HEK293 (cell line): ENCODE measurements at regions not wholly inside any gene's neighbourhood (a gene's known extent, or its start where the extent isn't known, plus 50 kb on each side); places are given as distances from the start of the nearest gene placed in this dataset.

Experiments used
- BCL11A ChIP-seq: fragments of 450-650 bp; formaldehyde crosslinking; IDR thresholded peaks from 2 replicates; pipeline ENCODE4 v1.5.1; 2016; ENCODE audit warnings: low read depth, missing biosample characterization, missing genetic modification characterization
- CTCF ChIP-seq: fragments of 450-650 bp; formaldehyde crosslinking; IDR thresholded peaks from 2 replicates; pipeline ENCODE4 v1.5.1; 2016; ENCODE audit warnings: missing biosample characterization, missing genetic modification characterization
- ELK4 ChIP-seq: IDR thresholded peaks from 2 replicates; pipeline ENCODE4 v1.6.1; 2011; ENCODE audit warnings: mild to moderate bottlenecking, low read depth, low read length, borderline replicate concordance
- KLF16 ChIP-seq: fragments of 450-650 bp; formaldehyde crosslinking; IDR thresholded peaks from 2 replicates; pipeline ENCODE4 v1.5.1; 2017; ENCODE audit warnings: missing biosample characterization, missing genetic modification characterization
- MZF1 ChIP-seq: fragments of 450-650 bp; formaldehyde crosslinking; IDR thresholded peaks from 2 replicates; pipeline ENCODE4 v1.5.1; 2017; ENCODE audit warnings: missing biosample characterization, missing genetic modification characterization, borderline replicate concordance
- REST ChIP-seq: fragments of 450-650 bp; formaldehyde crosslinking; IDR thresholded peaks from 2 replicates; pipeline ENCODE4 v1.5.1; 2016; ENCODE audit warnings: missing biosample characterization, missing genetic modification characterization
- ZBTB21 ChIP-seq: fragments of 450-650 bp; formaldehyde crosslinking; IDR thresholded peaks from 2 replicates; pipeline ENCODE4 v1.5.1; 2017; ENCODE audit warnings: missing biosample characterization, missing genetic modification characterization
- ZFP37 ChIP-seq: fragments of 450-650 bp; formaldehyde crosslinking; IDR thresholded peaks from 2 replicates; pipeline ENCODE4 v1.5.1; 2016; ENCODE audit warnings: missing biosample characterization, missing genetic modification characterization
- ZNF311 ChIP-seq: fragments of 450-650 bp; formaldehyde crosslinking; IDR thresholded peaks from 2 replicates; pipeline ENCODE4 v1.5.1; 2017; ENCODE audit warnings: missing biosample characterization, missing genetic modification characterization, borderline replicate concordance
- ZNF449 ChIP-seq: fragments of 450-650 bp; formaldehyde crosslinking; IDR thresholded peaks from 2 replicates; pipeline ENCODE4 v1.5.1; 2017; ENCODE audit warnings: missing biosample characterization, mild to moderate bottlenecking, missing genetic modification characterization, moderate library complexity
- ZNF654 ChIP-seq: fragments of 450-650 bp; formaldehyde crosslinking; IDR thresholded peaks from 2 replicates; pipeline ENCODE4 v1.5.1; 2016; ENCODE audit warnings: low read depth, missing biosample characterization, missing genetic modification characterization
- TF ChIP-seq, protein P1 (sequence below): fragments of 450-650 bp; formaldehyde crosslinking; conservative IDR thresholded peaks from 2 replicates; pipeline ENCODE4 v1.5.1; 2016; ENCODE audit warnings: low read depth, missing biosample characterization, missing genetic modification characterization

DNA sequence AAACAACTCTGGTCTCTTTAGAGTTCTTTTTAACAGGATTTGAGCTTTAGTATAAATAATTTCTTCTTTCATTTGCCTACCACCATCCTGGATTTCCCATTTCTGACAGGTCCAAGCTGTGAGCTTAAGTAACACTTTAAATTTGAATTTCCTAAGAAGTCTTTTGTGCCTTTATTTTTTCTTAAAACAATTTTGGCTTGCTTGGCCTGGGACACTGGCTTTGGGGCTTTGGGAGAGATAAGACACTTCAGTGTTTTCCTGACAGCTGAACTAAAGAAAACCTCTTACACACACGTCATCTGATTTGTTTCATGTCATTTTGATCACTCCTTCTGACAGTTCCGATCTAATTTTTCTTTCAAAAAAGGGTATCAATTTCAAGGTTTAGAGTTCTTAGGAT lies 121.3 kb upstream of the BMPER start:
- TF ChIP-seq MZF1, result no peak
- TF ChIP-seq ZBTB21 (tag by site-specific recombination), result no peak
- no peak for TF ChIP-seq BCL11A
- TF ChIP-seq ELK4, result no peak
- TF ChIP-seq REST, result no peak
- no peak for TF ChIP-seq ZNF449 (tag by site-specific recombination)
- TF ChIP-seq CTCF (tag by site-specific recombination), result no peak
- TF ChIP-seq, protein P1, sequence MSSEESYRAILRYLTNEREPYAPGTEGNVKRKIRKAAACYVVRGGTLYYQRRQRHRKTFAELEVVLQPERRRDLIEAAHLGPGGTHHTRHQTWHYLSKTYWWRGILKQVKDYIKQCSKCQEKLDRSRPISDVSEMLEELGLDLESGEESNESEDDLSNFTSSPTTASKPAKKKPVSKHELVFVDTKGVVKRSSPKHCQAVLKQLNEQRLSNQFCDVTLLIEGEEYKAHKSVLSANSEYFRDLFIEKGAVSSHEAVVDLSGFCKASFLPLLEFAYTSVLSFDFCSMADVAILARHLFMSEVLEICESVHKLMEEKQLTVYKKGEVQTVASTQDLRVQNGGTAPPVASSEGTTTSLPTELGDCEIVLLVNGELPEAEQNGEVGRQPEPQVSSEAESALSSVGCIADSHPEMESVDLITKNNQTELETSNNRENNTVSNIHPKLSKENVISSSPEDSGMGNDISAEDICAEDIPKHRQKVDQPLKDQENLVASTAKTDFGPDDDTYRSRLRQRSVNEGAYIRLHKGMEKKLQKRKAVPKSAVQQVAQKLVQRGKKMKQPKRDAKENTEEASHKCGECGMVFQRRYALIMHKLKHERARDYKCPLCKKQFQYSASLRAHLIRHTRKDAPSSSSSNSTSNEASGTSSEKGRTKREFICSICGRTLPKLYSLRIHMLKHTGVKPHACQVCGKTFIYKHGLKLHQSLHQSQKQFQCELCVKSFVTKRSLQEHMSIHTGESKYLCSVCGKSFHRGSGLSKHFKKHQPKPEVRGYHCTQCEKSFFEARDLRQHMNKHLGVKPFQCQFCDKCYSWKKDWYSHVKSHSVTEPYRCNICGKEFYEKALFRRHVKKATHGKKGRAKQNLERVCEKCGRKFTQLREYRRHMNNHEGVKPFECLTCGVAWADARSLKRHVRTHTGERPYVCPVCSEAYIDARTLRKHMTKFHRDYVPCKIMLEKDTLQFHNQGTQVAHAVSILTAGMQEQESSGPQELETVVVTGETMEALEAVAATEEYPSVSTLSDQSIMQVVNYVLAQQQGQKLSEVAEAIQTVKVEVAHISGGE (tag by site-specific recombination), result no peak
- no peak for TF ChIP-seq ZNF654 (tag by site-specific recombination)
- no peak for TF ChIP-seq ZFP37 (tag by site-specific recombination)
- TF ChIP-seq ZNF311 (tag by site-specific recombination), result no peak
- TF ChIP-seq KLF16, result no peak
